ENCODE measurements at regions not wholly inside any gene's neighbourhood (a gene's known extent, or its start where the extent isn't known, plus 50 kb on each side); places are given as distances from the start of the nearest gene placed in this dataset.

DNA sequence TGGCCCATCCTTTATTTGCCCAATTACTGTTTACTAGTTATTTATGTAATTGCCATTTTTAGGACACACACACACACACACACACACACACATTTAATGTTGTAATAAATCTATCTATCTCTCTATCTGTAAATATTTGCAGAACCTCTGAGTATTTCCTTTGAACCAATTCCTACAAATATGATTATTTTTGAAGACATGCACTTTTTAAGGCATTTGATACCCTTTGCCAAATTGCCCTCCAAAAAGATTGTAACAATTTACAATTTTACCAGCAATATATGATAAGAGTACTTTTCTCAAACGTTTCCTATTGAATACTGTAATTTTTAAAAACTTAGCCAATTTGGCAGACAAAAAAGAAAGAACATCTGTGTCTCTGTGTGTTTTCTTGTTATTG lies 143.8 kb upstream of the FOXF1 start:
- Histone ChIP-seq H3K9me3 (replicated peaks in 1 of 2; ENCODE audit: control insufficient read depth in 1 of 2, insufficient read depth in 1 of 2, low read length in 2 of 2) (no peaks in the 10 kb centered on the region), H3K27me3 (ENCODE audit: control insufficient read depth in 2 of 2, insufficient read depth in 2 of 2, low read length in 2 of 2) (no peaks in the 10 kb centered on the region), H3K4me1 (ENCODE audit: control insufficient read depth in 1 of 2, insufficient read depth in 2 of 2, low read length in 2 of 2) (no peaks in the 10 kb centered on the region), H3K27ac (ENCODE audit: low read depth in 1 of 2, low read length in 2 of 2) (no peak overlapping the region), H4K20me1 (ENCODE audit: insufficient read depth, low read length) (no peaks in the 10 kb centered on the region), H2AFZ (ENCODE audit: insufficient read depth, low read depth, low read length, poor library complexity, severe bottlenecking) (no peak overlapping the region), H3K79me2 (ENCODE audit: insufficient read depth, low read length) (no peaks in the 10 kb centered on the region), H3K9ac (ENCODE audit: insufficient read depth, low read length, poor library complexity, severe bottlenecking) (no peak overlapping the region), H3K36me3 (replicated peaks in 1 of 2; ENCODE audit: control insufficient read depth in 1 of 2, insufficient read depth in 2 of 2, low read length in 2 of 2) (no peaks in the 10 kb centered on the region), H3K4me2 (replicated peaks; ENCODE audit: extremely low read depth, low read length, poor library complexity, severe bottlenecking) (no peak overlapping the region), H3K4me3 (replicated peaks in 1 of 3; ENCODE audit: low read depth in 2 of 3, low read length in 3 of 3) (no peak overlapping the region)
- Mint-ChIP-seq H3K36me3 (no peaks in the 10 kb centered on the region), H3K4me1 (no peaks in the 10 kb centered on the region), H3K9me3 (peaks cover 0 to 3% (median 0%) of the 10 kb centered on the region in 7 donors), H3K4me3 (no peak overlapping the region), H3K27ac (no peak overlapping the region), H3K27me3 (ENCODE audit: low read depth in 3 of 3) (peaks cover 19 to 30% (median 21%) of the 10 kb centered on the region in 3 donors)
- DNase-seq, result no peak
- intact Hi-C loops (cut with micrococcal nuclease), result no loop called here
- WGBS (ENCODE audit: insufficient coverage), result no CpG with 5 or more reads among the region's 1 CpG
- TF ChIP-seq, protein P1, sequence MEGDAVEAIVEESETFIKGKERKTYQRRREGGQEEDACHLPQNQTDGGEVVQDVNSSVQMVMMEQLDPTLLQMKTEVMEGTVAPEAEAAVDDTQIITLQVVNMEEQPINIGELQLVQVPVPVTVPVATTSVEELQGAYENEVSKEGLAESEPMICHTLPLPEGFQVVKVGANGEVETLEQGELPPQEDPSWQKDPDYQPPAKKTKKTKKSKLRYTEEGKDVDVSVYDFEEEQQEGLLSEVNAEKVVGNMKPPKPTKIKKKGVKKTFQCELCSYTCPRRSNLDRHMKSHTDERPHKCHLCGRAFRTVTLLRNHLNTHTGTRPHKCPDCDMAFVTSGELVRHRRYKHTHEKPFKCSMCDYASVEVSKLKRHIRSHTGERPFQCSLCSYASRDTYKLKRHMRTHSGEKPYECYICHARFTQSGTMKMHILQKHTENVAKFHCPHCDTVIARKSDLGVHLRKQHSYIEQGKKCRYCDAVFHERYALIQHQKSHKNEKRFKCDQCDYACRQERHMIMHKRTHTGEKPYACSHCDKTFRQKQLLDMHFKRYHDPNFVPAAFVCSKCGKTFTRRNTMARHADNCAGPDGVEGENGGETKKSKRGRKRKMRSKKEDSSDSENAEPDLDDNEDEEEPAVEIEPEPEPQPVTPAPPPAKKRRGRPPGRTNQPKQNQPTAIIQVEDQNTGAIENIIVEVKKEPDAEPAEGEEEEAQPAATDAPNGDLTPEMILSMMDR (IDR thresholded peaks at IDR 0.05), result no peak

- H3K27me3 ChIP-seq (ENCODE audit: control insufficient read depth in 2 of 2, insufficient read depth in 2 of 2, low read length in 2 of 2), result no peaks in the 10 kb centered on the region
- WGBS (ENCODE audit: insufficient coverage), result 81% methylated on average over 6 of the region's 12 CpGs
- no peaks in the 10 kb centered on the region for H3K36me3 ChIP-seq (replicated peaks in 1 of 2; ENCODE audit: control insufficient read depth in 1 of 2, insufficient read depth in 2 of 2, low read length in 2 of 2)
- no peak overlapping the region for H3K9ac ChIP-seq (ENCODE audit: insufficient read depth, low read length, poor library complexity, severe bottlenecking)
- no peak overlapping the region for H2AFZ ChIP-seq (ENCODE audit: insufficient read depth, low read depth, low read length, poor library complexity, severe bottlenecking)
- Mint-ChIP-seq H3K4me1 (no peaks in the 10 kb centered on the region), H3K36me3 (no peaks in the 10 kb centered on the region), H3K27ac (no peak overlapping the region), H3K9me3 (peaks cover 0 to 3% (median 0%) of the 10 kb centered on the region in 7 donors), H3K27me3 (ENCODE audit: low read depth in 3 of 3) (peaks cover 18 to 26% (median 22%) of the 10 kb centered on the region in 3 donors), H3K4me3 (no peak overlapping the region)
- H4K20me1 ChIP-seq (ENCODE audit: insufficient read depth, low read length), result no peaks in the 10 kb centered on the region
- TF ChIP-seq, protein P1 (IDR thresholded peaks at IDR 0.05), result no peak
- H3K4me3 ChIP-seq (replicated peaks in 1 of 3; ENCODE audit: low read depth in 2 of 3, low read length in 3 of 3), result no peak overlapping the region
- intact Hi-C loops (cut with micrococcal nuclease), result no loop called here
- H3K4me2 ChIP-seq (replicated peaks; ENCODE audit: extremely low read depth, low read length, poor library complexity, severe bottlenecking), result no peak overlapping the region
- H3K4me1 ChIP-seq (ENCODE audit: control insufficient read depth in 1 of 2, insufficient read depth in 2 of 2, low read length in 2 of 2), result no peaks in the 10 kb centered on the region
- no peaks in the 10 kb centered on the region for H3K79me2 ChIP-seq (ENCODE audit: insufficient read depth, low read length)
- no peaks in the 10 kb centered on the region for H3K9me3 ChIP-seq (replicated peaks in 1 of 2; ENCODE audit: control insufficient read depth in 1 of 2, insufficient read depth in 1 of 2, low read length in 2 of 2)
- no peak for DNase-seq
- H3K27ac ChIP-seq (ENCODE audit: low read depth in 1 of 2, low read length in 2 of 2), result no peak overlapping the region
Observed at GRCh38 chr16:86367291-86368072, 142.8 kb upstream of the FOXF1 start.
